GM21447 (cell line): ENCODE measurements at regions not wholly inside any gene's neighbourhood (a gene's known extent, or its start where the extent isn't known, plus 50 kb on each side); places are given as distances from the start of the nearest gene placed in this dataset.

Source experiments
- ATAC-seq: cut with Tn5 transposase; IDR thresholded peaks from one replicate; pipeline ENCODE4 v1.9.1; 2021; ENCODE audit not compliant: unreplicated experiment

- ATAC-seq = no peak
These were observed 195.4 kb upstream of the ZMIZ1 start for GRCh38 chr10:78873413-78873812.

GRCh38 chr10:78875331-78875877 is 193.4 kb upstream of the ZMIZ1 start:
- ATAC-seq = no peak

GRCh38 chr10:78875932-78876331 is 192.8 kb upstream of the ZMIZ1 start:
- ATAC-seq = no peak

- no peak for ATAC-seq
These were observed 192.3 kb upstream of the ZMIZ1 start for GRCh38 chr10:78876449-78876848.

- no peak for ATAC-seq
These were observed 189.1 kb upstream of the ZMIZ1 start for GRCh38 chr10:78879621-78880020.

GRCh38 chr10:78886129-78886528 is 182.6 kb upstream of the ZMIZ1 start:
- ATAC-seq = no peak

- no peak for ATAC-seq
These were observed 179.2 kb upstream of the ZMIZ1 start for GRCh38 chr10:78889536-78890063.

GRCh38 chr10:78890506-78890905 is 178.3 kb upstream of the ZMIZ1 start:
- ATAC-seq = no peak

- no peak for ATAC-seq
These were observed 177.0 kb upstream of the ZMIZ1 start for GRCh38 chr10:78891741-78892140.

- ATAC-seq = no peak
These were observed 176.2 kb upstream of the ZMIZ1 start for GRCh38 chr10:78892338-78893176.

GRCh38 chr10:78893217-78893616 is 175.5 kb upstream of the ZMIZ1 start:
- no peak for ATAC-seq

GRCh38 chr10:78894089-78894840 is 174.5 kb upstream of the ZMIZ1 start:
- no peak for ATAC-seq

GRCh38 chr10:78894841-78895195 is 173.9 kb upstream of the ZMIZ1 start:
- no peak for ATAC-seq

GRCh38 chr10:78895469-78895868 is 173.3 kb upstream of the ZMIZ1 start:
- ATAC-seq = no peak

GRCh38 chr10:78896159-78896928 is 172.4 kb upstream of the ZMIZ1 start:
- no peak for ATAC-seq

- no peak for ATAC-seq
These were observed 170.2 kb upstream of the ZMIZ1 start for GRCh38 chr10:78898341-78899097.

GRCh38 chr10:78899098-78899754 is 169.5 kb upstream of the ZMIZ1 start:
- ATAC-seq = no peak

GRCh38 chr10:78899996-78900714 is 168.6 kb upstream of the ZMIZ1 start:
- ATAC-seq = no peak
